Stimulated activated CD4-positive, alpha-beta T cell treated with anti-CD3 and anti-CD28 coated beads, Interleukin-1b, Interleukin-23, amount 100 ng/mL, for 1 hour (primary cell): ENCODE measurements at regions not wholly inside any gene's neighbourhood (a gene's known extent, or its start where the extent isn't known, plus 50 kb on each side); places are given as distances from the start of the nearest gene placed in this dataset.
"Not testable (repeated sequence)": the region's sequence is repeated elsewhere in the genome, so short reads cannot be mapped to it uniquely, and the experiment has no call there.

Source experiments
- DNase-seq, 2 donors: peaks; one replicate each; pipeline ENCODE4 v3.0.0-alpha.2; 2020; ENCODE audit warnings: low read depth in 2 of 2

DNA sequence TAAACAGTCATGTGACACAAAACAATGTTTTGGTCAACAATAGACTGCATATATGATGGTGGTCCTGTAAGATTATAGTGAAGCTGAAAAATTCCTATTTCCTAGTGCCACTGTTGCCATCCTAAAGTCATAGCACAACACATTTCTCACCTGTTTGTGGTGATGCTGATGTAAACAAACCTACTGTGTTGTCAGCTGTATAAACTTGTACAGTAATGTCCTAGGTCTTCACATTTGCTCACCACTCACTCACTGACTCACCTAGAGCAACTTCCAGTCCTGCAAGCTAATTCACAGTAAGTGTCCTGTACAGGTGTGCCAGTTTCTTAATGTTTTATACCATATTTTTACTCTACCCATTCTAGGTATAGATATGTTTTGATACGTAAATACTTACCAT lies 326.1 kb upstream of the USP24 start:
- no peak for DNase-seq

DNA sequence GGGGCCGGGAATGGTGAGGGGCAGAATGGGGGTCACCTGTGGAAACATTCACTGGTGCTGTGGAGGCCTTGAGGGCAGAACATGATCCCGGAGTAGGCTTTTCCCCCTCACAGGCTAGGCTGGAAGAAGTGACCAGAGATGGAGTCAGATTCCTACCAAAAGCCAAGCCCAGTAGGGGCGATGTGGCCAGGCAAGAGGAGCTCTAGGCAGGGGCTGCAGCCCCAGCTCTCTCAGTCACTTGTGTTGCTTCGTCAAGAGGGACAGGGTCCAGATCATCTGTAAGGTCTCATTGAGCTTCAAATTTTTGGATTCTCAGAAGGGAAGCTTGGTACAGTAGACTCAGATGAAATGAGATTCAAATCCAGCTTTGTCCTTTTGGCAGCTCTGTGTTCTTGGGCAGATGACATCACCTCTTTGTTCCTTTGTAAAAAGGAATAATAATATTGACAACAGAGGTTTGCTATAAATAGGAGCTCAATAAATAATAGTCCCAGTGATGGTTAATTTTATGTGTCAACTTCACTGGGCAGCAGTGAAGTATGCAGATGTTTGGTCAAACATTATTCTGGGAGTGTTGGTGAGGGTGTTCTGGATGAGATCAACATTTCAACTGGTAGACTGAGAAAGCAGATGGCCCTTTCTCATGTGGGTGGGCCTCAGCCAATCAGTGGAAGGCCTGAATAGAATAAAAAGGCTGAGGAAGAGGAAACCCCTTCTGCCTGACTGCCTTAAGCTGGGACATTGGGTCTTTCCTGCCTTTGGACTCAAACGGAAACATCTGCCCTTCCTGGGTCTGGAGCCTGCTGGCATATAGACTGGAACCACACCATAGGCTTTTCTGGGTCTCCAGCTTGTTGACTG lies 324.7 kb upstream of the USP24 start:
- DNase-seq: no peak

DNA sequence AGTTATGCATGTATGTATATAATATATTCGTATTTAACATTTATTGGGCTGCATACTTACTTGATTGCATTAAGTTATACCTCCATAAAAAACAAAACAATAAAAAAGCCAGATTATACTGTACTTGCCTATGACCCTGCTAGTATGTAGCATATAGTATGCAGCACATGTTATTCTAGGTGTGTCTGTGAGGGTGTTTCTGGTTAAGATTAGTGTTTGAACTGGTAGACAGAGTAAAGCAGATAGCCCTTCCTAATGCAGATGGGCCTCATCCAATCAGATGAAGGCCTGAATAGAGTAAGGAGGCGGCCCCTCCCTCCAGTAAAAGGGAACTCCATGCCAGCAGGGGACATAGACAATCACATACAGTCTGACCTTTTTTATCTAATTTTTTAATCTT lies 323.3 kb upstream of the USP24 start:
- DNase-seq: no peak

DNA sequence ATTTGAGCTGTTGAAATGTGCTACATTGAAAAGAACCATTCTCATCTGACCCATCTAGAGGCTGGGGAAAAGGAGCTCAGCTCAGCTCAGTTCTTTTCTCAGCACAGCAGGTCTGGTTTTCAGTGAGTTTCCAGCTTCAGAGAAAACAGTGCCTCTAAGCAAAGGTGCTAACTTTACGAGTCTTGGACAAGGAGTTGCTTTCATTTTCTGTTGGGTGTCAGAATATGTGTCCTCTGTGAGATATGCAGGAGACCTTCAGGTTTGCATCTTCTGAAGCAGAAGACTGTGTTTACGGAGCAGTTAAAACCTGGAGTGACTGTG lies 321.3 kb upstream of the USP24 start:
- no peak for DNase-seq

DNA sequence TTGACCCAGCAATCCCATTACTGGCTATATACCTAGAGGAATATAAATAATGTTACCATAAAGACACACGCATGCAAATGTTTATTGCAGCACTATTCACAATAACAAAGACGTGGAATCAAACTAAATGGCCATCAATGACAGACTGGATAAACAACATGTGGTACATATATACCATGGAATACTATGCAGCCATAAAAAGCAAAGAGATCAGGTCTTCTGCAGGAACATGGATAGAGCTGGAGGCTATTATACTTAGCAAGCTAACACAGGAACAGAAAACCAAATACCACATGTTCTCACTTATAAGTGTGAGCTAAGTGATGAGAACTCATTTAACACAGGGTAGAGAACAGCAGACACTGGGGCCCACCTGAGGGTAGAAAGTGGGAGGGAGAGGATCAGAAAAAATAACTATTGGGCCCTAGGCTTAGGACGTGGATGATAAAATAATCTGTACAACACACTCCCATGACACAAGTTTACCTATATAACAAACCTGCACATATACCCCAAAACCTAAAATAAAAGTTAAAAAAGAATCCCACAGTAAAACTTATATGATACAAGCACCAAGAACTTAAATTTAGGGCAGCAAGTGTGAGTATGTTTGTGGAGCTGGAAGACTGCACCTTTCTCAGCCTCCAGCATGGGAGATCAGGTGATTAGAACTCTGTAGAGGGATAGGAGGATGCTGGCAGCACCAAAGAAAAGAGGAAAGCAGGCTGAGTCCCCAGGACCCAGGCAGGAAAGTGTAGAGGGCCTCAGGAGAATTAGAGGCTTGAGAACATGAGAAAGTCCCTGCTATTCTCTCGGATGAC lies 320.8 kb upstream of the USP24 start:
- no peak for DNase-seq

DNA sequence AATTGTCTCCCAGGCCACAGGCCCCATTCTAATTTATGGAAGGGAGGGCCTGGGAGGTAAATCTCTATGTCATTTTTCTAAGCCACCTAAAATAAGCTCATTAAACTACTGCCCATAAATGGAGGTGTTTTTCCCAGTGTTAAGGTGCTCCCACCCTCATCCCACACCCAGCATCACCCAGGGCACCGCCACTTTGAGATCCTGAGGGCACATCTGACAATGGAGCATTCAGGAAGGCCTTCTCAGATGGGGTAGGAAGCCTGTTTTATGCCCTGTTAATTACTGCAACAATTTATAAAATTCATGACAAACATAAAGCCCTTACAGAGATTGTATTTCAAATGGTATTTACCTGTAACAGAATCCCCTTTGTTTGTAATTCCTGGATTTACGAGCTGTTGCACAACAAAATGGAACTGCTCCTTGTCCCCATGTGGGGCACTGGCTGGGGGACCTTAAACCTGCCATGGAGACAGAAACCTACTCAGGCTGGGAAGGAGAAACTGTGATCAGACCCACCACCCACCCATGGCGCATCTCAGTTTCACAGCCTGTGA lies 319.5 kb upstream of the USP24 start:
- no peak for DNase-seq

DNA sequence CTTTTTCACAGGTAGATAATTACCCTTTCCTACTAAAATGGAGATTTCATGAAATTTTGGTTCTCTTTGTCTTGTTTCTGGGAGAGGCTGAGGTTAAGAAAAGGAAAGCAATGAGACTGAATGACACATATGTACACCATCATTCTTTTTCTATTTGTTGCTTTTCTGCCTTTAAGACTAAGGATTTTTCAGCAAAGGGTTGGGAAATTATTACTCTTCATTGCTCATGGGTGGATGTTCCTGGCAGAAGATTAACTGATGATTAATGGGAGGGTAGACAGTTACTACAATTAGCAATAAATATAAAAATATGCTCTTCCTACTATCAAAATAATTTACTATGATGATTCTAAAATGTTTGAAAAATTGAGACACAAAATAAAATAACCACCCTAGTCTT lies 316.5 kb upstream of the USP24 start:
- DNase-seq: no peak

DNA sequence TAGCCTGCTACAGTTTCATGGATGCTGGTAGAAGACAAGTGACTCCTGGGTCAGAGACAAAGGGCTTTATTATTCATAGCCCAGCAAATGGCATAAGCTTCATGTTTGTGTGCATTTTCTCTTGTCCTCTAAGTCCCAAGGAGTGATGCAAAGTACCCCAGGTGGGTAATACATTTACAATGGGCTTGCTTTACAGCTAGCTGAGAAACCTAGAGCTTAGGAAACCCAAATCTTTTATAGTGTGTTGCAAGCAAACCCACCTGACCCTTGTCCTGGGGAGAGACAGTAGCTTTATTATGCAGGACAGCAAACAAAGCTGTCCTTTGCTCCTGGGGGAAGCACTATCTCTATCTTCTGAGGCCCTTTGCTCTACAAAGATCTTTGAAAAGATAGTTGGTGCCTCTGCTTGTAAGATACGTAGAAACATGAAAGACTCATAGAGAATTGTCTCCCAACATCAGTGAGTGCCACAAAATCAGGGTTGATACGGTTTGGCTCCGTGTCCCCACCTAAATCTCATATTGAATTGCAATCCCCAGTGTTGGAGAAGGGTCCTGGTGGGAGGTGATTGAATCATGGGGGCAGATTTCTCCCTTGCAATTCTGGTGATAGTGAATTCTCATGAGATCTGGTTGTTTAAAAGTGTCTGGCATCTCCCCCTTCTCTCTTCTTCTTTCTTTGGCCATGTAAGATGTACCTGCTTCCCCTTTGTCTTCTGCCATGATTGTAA lies 315.8 kb upstream of the USP24 start:
- no peak for DNase-seq

DNA sequence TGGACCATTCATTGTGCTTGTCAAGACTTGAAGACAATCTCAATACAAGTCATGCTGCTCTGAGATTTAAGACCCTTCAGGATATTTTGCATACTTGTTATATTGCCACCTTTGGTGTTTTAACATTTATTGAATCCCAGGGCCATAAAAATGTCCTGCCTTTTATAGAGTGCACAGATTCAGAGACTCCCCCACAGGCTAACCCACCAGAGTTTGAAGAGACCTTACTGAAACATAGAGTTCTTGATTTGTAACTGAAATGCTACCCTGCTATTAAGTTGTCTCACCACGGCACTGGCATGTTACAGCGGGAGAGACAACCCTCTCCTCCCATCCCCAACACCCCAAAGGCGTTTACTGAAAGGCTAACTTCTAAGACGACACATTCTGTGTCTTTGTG lies 313.9 kb upstream of the USP24 start:
- DNase-seq: no peak

DNA sequence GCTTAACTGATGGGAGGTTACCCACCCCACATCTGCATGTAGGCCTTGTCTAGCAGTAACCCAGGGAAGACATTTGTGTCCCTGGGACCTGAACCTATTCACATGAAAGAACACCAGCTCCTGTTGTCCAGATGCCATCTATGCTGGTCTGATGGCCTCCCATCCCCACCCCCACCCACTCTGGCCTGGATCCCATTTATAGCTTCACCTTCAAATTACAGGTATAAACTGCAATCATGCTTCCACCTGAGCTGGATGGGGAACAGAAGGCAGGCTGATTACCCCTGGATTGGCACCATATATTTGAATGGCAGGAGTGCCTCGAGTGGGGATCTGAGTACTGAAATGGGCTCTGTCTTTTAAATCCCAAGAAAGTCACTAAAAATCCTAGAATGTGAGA lies 312.7 kb upstream of the USP24 start:
- no peak for DNase-seq

DNA sequence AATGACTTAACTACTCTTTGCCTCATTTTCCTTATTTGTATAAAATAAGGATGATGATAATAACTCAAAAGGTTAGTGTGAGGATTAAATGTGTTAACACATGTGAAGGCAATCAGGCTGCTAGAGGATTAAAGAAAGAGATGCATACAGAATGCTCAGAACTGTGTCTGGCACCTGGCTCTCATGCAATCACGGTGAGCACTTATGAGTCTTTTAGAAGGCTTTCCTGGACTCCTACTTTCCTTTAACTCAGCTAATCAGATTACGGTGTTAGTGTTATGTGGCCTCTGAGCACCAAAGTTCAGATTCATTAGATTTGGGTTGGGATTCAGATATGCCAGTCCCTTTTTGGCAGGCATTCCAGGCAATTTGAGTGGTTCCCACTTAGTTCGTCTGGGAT lies 311.6 kb upstream of the USP24 start:
- no peak for DNase-seq

DNA sequence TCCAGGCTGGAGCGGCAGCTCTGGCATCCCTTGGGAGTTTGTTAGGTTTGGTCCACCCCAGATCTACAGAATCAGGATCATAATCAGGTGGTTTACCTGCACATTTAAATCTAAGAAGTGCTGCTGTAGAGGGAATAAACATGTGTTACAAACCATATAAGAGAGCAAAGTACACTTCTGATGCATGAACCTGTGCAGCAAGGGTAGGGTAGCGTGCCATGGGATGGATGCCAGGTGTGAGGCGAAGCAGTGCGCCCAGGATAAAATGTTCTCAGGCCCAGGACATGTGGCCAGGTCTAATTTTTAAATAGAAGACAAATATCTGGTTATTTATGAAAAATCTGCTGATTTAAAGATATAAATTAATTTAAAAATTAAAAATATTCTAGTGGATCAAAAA lies 308.8 kb upstream of the USP24 start:
- DNase-seq: no peak

DNA sequence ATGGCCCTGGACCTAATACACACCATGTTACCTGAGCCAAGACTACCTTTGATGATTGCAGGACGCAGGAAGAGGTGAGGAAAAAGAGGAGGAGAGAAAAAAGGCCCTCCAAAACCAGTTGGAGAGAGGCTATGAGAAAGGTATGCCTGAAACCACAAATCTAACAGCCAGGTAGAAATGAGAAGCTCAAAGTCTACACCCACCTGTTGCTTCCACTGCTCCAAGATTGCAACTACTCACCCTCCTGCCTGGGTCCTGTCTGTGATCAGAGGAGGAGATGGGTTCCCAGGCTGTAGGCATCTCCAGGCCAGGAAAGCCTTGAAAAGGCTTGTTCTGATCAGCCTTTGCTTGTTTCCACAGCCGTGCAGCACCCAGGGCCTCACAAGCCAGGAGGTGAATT lies 307.8 kb upstream of the USP24 start:
- no peak for DNase-seq

DNA sequence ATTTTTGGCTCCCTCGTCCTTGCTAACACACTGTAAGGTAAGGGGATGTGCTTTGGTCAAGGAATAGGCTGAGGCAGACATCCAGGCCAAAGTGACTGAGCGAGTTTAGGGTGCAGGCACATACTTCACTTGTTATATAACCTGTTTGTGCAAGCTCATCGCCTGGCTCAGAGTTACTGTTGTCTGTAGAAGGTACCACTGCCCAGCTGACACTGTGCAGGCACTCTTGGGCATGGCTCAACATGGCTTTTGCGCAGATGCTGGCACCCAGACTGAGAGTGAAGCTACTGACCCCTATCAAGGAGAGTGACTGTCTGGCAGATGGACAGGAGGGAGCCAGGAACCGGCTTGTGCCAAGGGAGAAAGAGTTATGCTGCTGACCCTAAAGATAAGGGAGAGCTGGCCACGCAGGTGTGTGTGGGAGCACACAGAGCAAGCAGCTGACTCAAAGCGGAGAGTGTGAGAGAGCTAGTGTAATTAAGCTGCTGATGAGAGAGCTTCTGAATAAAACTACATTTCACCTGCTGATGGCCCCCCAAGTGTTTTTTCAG lies 307.3 kb upstream of the USP24 start:
- DNase-seq: no peak

DNA sequence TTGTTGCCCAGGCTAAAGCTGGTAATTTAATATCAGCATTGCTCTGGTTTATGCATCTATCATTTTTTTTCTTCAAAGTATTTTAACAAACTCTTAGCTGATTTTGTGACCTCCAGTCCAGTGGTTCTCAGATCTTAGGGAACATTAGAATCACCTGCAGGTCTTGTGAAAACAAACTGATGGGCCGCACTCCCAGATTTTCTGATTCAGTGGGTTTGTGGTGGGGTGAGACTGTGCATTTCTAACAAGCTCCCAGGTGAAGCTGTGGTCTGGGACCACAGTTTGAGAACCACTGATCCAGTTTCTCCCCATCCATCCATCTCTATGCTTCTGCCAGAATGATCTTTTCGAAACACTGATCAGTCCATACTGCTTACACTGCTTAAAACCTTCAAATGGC lies 305.7 kb upstream of the USP24 start:
- no peak for DNase-seq

DNA sequence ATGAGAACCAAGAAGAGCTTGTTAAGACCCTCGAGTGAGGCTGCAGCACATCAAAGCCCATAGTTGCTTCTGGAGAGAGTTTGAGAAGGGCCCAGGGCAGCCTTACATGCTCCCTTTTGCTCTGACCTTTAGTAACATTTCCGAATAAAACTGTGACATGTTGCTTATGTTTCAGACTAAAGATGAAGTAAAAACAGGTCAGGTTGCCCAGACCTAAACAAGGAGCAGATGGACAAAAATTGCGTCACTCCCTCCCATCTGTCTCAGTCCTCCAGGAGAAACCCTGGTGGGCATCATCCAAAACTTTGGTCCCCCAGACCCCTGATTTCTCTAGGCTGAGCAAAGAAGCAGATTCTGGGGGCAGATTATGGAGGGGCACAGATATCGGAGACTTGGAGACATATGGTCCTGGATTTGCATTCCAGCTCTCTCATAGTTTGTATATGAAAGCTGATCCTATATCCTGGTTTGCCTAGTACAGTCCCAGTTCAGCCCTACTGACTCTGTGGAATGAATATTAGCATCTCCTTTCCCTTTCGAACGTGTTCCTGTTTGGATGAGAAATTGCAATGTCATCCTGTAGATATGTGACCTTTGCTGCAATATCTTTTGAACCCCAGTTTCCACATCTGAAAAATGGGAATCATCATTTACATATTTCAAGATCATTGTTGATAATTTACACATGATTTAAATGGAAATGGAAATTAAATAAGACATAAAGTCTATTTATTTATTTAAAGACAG lies 304.9 kb upstream of the USP24 start:
- DNase-seq: no peak

DNA sequence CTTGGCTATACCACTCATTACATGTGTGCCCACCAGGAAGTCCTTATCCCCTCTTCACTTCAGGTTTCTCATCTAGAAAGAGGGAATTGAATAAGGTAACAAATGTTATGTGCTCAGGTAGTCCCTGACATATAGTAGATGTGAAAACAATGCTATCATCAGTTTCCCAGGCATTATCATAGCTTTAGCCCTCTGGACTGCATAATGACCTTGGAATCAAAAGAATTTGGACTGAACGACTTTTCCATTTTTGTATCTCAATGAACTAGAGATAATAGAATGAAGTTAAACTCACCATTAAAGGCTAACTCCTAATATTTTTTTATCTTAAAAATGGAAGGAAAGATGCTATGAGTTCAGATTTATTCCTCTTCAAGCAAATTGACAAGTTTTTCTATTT lies 304.1 kb upstream of the USP24 start:
- no peak for DNase-seq

DNA sequence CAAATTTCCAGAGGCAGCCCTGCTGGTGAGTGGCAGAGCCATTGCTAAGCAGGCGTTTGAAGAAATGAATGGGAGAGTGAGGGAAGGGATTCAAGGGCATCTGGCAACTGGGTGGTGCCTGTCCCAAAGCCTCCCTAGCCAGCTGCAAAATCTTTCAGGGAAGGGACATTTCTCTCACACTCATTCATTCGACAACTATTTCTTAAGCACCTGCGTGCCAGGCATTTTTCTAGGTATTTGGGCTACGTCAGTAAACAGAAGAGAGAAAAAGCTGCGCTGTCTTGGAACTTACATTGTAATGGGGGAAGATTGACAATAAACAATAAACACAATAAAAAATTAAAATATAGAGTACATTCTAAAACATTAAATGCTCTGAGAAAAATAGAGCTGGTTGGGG lies 301.9 kb upstream of the USP24 start:
- DNase-seq: no peak

DNA sequence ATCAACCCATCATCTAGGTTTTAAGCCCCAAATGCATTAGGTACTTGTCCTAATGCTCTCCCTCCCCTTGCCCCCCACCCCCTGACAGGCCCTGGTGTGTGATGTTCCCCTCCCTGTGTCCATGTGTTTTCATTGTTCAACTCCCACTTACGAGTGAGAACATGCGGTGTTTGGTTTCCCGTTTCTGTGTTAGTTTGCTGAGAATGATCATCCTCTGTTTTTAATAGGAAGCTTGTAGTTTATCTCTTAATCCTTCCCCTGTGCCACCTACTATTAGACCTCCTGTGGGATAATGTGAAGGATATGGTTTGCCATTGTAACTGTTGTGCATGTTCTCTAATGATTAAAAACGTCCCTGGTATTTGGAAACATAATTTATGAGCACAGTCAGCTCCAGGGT lies 299.4 kb upstream of the USP24 start:
- DNase-seq: not testable (repeated sequence)

DNA sequence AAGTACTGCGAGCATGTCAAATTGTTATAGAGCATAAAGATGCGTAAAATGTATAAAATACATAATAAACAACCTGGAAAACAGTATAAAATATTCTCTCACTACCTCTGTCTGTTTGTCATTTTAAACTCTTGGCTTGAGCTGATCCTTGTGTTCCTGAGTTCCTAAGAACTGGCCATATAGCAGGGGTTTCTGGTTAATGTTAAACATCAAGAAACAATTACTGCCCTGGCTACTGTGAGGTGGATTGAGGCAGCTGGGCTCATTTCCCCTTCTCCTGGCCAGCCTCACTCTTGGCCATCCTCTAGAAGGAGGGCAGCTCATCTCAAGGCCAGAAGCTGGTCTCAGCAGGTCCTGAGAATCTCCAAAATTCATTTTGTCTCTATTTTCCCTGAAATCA lies 297.3 kb upstream of the USP24 start:
- no peak for DNase-seq

DNA sequence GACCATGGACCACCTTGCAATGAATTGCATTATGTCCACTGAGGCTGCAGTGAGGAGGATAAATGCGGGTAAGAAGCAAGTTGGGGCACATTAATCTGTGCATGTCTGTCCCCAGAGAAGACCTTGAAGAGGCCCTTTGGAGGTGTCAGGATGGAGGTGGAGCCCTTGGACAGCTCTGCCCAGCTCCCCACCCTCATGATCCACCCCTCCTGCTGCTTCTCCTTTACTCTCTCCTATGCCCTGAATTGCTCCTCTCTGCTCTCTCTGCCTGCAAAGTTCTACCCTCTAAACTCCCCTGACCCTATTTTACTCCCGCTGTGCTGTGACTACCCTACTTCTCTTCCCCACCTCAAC lies 292.4 kb upstream of the USP24 start:
- no peak for DNase-seq
